ENCODE measurements at regions not wholly inside any gene's neighbourhood (a gene's known extent, or its start where the extent isn't known, plus 50 kb on each side); places are given as distances from the start of the nearest gene placed in this dataset.
A peak's percentile ranks its signal among the peaks of the same experiment; 100 is the strongest.

DNA sequence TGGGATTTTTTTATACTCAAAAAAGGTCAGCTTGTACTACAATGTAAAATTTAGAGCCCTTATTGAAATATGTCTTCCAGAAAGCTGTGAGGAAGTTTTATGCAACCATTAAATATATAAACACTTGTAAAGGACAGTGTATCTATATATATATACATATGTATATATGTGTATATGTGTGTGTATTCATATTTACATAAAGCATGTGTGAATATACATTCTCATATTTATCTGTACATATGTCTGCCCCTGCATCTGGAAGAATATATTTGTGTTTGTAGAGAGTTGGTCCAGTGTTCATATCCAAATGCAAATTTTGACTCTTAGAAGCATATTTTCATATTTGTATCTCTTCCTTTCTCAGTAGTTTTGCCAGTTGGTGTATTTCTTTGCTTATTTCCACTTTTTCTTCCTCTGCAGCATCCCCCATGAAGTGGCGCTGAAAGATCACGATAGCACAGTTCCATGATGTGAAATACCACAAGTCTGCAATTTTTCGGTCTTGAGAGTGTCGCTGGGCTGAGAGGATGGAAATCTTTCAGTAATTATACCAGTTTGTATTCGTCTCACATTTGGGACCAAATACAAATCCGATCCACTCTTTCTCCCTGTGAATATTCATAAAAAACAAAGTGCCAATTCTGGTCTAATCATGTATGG is 311.7 kb upstream of the DPH6 start:
- DNase-seq (ENCODE audit: low spot score): no peak

DNA sequence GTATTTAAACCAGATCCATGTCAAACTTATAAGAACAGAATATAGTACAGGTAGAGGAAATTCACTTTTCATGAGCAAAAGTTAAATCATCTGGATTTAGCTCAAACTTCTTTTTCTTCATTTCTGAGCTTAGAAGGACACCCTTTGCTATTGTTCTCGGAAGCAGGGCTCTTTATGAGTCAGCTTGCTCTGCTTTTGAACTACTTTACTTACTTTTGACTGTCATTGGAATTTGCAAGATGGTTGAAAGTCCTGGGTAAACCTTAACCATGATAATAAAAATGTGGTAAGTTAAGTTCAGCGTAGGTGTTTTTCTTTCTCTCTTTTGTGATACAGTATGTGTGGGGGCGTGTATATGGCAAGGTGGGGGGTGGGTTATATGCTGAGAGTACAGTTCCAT is 312.7 kb upstream of the DPH6 start:
- DNase-seq (ENCODE audit: low spot score): peak; percentile 26

DNA sequence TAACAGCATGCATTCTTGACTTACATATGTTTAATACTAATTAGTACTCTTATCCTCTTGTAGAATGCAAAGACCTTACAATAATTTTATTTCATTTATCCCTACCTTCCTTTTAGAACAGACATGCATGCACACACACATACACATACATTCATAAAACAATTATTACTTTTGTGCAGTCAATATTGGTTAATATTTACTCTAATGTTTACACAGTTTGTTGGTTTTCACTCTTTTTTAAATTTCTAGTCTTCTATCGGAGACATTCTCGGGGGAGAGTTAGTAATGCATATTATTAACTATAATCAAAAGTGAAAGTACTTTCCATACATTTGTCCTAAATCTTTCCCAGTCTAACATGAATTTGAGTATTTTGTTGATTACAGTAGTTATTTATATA is 317.7 kb upstream of the DPH6 start:
- DNase-seq (ENCODE audit: low spot score): no peak

DNA sequence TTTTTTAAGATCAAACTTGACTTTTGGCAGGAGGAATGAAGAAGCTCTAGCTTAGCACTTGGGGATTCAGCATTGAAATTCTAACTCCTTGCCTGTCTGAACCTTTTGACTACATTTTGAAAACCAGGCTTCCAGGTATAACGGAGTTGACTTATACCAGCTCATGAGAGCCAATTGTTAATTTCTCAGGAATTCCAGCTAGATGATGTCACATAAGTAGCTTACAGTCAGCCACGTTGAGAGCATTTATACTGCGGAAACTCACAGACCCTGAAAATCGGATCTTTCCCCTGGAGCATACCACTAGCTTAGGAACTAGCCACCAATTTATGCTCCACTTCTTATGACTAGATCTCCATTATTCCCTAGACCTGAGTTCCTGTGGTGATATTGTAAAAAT is 321.4 kb upstream of the DPH6 start:
- DNase-seq (ENCODE audit: low spot score): peak; percentile 31

DNA sequence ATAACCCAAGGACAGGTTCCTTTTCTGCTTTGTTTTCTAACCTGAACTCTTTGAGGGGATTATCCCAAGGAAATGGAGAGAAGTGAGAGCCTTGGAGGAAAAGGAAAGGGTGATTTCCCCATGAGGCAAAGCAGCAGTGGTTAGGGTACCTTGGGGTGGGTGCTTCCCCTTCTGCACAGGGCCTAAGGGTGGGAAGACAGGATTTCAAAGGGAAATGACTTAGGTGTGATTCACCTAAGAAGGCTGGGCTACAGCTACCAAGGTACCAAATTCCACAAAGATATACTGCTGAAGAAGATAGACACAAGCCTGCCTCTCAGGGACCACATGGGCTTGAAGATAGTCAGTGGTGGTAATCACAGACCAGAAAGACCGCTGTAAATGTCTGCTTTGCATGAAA is 325.3 kb upstream of the DPH6 start:
- DNase-seq (ENCODE audit: low spot score): peak; percentile 49

DNA sequence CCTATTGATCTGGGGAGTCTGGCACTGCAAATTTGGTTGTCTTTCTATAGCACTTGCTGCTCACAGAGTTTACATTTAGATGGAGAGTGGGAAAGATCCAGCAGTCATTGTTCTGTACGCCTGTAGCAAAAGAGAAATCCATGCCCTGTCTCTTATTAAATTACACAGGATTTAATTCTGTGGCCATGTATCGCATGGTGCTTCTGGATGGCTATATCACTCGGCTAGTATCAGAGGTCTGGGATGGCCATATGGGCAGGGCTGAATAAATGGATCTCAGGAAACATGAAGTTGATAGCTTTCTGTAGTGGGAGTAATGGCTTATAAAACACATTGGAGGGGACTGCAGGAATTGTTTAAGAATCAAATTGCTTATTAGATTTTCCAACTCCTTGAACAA is 325.8 kb upstream of the DPH6 start:
- no peak for DNase-seq (ENCODE audit: low spot score)

DNA sequence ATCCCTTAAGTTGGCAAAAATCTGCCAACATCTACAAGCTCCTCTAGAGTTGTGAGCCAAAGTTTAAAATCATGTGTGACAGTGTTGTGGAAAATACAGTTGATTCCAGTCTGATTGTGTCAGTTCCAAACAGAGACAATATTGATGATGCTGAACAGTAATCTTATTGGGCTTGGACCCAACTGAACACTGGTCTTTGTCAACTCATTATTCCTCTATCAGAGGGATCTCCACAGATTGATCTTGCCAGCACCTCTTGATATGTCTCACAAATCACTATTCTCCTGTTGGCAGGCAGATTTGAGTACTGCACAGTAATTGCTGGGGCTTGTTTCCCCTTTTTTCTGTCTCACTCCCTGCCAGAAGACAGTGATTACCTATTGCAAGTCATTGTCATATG is 326.6 kb upstream of the DPH6 start:
- DNase-seq (ENCODE audit: low spot score): no peak

DNA sequence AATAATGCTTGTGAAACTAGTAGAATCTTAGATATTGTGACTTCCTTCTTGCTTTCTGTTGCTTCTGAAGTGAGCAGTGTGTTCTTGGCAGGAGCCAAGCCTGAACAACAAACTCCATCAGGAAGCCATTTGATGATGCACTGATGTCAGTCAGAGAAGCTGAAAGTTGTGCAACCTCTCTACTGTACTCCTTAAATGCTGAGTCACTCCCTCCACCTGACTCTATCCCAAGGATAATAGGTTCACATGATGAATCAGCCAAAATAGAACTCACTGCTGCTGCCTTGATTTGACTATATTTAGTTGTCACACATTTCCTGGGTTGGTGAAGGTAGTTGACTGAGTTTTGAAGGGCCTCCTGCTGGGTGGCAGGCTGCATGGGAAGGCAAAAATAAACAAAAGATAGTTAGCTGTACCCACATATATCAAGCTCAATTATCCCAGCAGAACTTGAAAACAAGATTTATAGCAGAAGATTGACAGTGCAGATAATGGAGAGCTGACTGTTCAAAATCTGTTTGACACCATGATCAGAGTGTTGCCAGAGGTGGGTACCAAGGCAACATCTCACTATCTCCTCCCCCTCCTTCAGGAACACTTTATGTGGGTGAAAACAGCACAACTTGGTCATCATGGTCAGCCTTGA is 328.4 kb upstream of the DPH6 start:
- DNase-seq (ENCODE audit: low spot score): peak; percentile 92

DNA sequence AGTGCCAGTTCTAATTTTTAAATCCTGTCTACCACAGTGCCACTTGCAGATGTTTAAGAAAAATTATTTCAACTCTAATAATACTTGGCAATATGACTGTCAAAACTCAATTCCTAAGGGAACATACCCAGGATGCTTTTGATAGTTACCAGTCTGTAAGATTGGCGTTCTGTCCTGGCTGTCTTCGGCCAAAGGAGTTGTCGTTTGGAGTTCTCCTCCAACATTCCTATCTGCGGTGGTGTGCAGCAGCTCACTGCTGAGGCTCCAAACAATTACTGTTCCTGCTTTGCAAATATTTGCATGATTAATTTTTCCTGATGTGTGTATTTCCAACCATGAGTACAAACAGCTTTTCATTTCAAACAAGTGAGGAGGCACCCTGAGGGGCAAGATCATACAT is 330.8 kb upstream of the DPH6 start:
- DNase-seq (ENCODE audit: low spot score): no peak

DNA sequence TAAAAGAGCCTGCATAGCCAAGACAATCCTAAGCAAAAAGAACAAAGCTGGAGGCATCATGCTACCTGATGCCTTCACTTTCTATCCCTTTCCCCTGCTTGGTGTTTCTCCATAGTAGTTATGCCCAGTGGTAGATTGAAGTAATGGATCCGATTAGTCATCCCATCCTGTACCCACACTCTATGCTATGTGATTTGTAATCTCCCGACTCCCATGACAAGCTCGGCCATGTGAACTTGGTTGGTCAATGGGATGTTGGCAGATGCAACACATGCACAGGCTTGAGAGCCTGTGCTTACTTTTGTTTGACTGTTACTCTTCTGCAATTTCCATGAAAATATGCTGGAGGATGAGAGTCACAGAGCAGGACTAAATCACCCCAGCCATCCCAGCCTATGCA is 334.9 kb upstream of the DPH6 start:
- DNase-seq (ENCODE audit: low spot score): no peak

DNA sequence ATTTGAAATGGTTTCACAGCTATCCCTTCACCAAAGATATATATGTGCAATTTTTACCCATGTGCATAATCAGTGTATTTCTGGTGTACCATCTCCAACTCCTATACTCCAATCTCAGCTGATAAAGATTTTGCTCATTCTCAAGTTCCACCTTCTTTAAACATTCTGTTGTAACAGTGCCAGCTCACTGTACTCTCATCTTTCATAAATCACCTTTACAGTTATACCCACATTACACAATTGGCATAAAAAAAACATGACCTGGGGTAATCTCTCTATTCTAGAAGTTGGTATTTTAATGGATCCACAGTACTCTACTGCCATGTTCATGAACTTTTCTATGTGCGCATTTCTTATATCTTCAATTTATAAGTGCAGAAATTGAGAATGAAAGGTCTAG is 339.9 kb upstream of the DPH6 start:
- DNase-seq (ENCODE audit: low spot score): no peak

DNA sequence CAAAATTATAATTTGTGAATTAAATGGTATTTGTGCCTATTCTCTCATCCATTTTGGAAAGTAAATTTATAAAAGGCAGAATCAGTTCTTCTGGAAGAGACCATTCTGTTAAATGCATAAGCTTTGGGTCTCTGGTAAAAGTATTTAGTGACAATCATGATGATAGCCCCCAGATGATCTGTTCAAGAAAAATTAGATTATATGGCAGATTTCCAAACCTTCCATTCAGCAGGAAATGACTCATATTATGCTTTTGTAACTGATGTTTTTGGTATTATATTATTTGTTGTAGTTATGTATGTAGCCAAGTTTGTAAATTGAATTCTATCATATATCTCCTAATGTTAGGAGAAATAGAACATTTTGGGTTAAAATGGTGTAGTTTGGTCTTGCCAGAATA is 340.8 kb upstream of the DPH6 start:
- DNase-seq (ENCODE audit: low spot score): peak; percentile 3

DNA sequence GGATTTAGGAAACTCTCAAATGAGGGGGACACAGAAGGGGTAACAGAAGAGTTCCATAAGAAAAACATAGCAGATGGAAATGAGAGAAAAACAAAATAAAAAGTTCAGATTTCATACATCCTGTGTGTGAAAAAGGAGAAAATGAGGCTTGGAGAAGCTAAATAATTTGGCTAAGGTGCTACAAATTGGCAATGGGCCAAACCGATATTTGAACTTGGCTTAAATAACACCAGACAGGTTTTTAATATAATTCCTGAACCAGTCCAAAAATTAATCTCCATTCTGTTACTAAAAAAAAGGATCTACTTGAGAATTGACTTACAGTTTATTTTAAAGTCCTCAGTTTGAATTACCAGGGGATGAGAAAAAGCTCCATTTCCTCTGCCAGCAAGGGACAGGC is 342.9 kb upstream of the DPH6 start:
- DNase-seq (ENCODE audit: low spot score): no peak

DNA sequence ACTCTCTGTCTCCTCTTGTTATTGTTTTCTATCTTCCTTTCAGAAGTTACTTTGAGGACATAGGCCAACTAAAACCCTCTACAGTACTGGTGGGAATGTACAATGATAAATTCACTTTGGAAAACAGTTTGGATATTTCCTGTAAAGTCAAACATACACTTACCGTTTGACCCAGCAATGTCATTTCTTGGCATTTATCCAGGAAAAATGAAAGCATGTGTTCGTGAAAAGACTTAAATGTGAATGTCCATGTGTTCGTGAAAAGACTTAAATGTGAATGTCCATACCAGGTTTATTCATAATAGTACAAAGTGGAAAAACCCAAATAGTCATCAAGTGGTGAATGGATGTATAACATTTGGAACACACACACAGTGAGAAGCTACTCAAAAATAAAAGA is 361.5 kb upstream of the DPH6 start:
- no peak for DNase-seq (ENCODE audit: low spot score)

DNA sequence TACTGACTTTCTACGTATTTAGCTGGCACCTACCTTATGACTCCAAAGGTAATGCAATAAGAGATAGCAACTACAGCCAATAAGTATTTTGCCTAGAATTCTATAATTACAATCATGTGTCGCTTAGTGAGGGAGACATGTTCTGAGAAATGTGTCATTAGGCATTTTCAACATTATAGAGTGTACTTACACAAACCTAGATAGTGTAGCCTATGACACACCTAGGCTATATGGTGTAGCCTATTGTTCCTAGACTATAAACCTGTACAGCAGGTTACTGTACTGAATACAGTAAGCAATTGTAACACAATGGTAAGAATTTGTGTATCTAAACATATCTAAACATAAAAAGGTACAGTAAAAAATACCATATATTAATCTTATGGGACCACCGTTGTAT is 363.4 kb upstream of the DPH6 start:
- DNase-seq (ENCODE audit: low spot score): no peak

DNA sequence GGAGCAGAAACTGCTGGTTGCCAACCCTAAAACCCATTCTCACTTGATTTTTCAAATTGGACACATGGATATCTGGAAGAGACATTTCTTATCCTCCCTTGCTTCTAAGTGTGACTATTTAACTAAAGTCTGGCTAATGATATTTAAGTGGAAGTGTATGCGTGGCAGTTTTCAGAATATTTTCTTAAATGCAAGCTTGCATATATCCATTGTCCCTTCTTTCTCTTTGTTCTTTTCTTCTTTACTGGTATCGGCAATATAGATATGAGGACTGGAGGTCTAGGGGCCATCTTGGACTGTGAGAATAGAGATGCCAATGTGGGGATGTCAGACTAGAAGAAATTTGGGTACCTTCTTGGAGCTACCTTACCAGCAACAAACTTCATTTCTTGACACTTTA is 364.3 kb upstream of the DPH6 start:
- no peak for DNase-seq (ENCODE audit: low spot score)

DNA sequence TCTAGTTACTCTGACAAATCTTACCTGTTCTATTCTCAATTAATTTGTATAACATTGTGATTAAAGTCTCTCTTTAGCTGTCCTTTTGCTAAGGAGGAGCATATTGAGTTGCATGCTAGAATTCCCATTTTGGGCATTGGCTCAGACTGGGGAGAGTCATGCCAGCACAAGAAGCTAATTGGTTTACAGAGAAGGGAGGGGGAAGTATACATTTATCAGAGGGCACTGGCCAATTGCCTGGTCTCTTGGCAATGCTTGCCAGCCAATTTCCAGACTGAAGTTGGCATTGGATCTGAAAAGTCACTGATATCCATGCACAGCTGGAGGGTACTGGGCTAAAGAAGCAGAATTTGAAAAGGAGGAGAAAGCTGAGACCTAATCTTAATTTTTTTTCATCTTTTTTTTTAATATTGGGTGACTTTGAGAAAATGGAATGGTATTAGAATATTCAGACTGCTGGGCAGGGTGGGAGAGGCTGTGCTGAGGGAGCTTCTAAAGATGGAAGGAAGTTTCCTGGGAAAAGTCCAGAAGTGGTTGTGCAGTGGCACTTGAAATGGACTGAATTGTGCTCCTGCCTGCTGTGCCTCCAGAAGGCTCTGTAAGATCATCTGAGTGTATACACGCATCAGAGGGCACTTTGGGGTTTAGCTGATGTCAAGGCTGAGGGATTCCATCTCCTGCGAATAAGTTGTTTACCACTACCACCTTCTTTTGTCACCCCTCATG is 365.2 kb upstream of the DPH6 start:
- no peak for DNase-seq (ENCODE audit: low spot score)

DNA sequence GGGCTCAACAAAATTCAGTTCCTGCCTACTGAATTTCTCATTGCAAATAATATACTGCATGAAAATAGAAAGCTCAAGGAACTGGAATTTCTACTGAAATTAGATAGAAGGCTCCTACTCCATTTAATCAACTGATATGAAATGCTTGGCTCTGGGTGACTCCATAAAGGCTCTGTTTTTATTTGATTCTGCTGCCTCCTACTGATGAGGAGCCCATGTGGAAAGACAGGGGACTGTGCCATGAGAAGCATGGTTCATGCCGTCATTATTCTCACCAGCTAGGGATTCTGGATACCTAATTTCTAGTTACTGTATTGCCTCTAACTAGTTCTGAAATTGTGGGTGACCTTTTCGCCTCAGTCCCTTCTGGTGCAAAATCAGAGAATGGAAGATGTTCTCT is 366.2 kb upstream of the DPH6 start:
- no peak for DNase-seq (ENCODE audit: low spot score)

DNA sequence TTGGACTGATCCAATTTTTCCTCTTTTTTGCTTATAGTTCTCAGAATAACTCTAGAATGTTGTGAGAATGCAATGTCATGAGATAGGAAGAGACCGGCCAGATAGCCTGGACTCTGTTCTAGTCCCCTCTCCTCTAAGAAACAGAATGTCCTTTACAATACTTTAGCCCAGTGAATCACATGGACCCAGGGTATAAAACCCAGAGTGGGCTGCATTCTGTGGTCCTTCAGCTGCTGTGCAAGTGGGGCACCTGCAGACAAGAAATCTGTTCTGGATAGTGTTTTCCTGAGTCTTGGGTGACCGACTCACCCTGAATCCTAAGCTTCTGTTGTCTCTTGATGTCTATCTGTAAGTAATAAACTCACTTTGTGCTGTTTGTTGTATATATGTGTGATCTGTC is 368.6 kb upstream of the DPH6 start:
- no peak for DNase-seq (ENCODE audit: low spot score)

DNA sequence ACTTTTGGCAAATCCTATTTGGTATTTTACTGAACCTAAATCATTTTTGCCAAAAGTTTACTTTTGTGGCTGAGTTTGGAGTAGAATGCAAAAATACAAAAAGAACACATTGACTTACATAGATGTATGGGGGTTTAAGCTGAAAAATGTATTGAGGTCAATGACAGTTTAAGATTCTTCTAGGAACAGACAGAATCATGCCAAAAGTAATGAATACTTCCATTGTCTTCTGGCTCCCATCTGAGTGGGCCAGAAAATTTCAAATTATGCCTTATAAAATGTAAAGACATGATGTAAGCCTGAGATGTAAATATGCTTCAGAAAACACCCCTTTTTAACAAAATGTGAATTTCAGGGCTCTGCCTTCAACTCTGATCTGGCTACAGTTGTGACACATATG is 375.1 kb upstream of the DPH6 start:
- DNase-seq (ENCODE audit: low spot score): no peak

DNA sequence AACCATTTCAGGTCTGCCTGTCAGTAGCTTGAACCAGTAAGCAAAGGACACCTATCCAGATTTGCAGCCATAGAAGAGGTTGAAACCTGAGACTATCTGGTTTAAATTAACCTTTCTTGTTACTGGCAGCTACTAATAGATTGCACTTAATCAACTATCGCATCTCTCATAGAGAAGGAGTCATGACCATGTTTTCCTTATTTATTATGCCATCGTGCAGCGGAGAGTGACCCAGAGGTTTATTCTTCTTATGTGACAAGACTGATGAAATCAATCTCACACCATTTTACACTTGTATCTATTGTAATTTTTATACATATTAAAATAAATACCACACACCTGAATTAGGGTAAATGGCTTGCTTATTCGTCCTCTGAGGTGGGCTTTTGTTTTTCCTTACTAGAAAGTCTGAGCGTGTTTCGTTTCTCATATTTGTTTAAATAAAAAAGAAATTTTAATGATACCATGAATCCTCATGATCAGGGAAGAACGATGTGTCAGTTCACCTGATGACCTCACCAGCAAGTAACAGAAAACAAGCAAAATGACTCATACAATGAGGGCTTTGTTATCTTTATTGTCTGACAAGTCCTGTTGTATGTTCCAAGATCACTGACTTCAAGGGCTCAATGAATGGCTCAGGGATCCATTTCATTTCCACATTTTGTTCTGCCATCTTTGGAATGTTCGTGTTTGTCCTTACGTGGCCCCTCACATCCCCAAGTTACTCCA is 379.5 kb upstream of the DPH6 start:
- DNase-seq (ENCODE audit: low spot score): peak; percentile 76

DNA sequence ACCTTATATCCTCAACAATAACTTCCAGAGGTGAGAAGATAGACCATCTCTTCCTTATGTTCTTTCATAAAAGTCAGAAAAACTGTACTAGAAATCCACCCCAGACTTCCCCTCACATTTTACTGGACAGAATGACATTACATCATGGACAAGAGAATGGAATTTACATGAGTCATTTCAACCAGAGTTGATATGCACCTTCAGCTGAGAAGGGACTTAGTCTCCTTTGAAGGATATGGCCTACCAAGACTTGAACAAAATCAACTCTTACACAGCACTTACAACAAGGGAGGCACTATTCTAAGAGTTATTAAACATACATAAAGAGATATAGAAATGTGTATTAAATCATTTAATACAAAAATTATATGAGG is 380.0 kb upstream of the DPH6 start:
- peak; percentile 68 for DNase-seq (ENCODE audit: low spot score)

DNA sequence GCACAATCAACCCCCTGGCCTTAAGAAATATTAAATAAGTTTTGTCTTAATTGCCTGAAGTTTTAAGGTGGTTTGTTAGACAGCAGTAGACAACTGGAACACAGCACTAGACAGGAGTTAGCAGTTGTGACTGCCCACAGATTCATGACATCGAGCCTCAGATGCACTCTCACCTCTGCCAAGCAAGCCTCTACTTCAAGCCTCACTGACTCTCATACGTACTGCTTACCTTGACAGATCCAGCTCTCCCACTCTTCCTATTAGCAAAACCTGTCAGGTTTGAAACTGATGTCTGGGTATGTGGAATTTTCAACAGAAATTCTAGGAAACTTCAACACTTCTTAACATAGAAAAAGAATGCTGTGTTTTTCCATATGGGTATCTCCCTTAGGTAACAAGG is 382.9 kb upstream of the DPH6 start:
- DNase-seq (ENCODE audit: low spot score): no peak
